ENCODE measurements at regions not wholly inside any gene's neighbourhood (a gene's known extent, or its start where the extent isn't known, plus 50 kb on each side); places are given as distances from the start of the nearest gene placed in this dataset.
"Not testable (repeated sequence)": the region's sequence is repeated elsewhere in the genome, so short reads cannot be mapped to it uniquely, and the experiment has no call there.

DNA sequence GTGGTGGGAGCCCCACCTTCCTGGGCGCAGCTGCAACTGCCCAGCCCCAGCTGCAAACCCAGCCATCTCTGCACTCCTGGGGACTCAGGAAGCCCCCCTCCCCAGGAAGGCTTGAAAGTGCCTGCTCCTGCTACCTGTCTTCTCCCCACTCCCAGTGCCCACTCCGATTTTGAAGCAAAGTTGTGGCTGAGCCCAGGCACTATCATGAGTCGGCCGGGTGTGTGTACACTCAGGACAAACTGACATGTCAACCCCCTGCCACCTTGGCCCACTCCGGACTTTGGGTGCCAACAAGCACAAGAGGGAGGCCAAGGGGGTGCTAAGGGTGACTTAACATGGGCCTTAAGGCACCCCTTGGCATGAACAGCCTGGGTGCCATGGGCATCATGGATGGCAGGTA, 325.5 kb upstream of the PTGER4 start:
- no peak for DNase-seq (ENCODE audit: low read depth, low spot score)

DNA sequence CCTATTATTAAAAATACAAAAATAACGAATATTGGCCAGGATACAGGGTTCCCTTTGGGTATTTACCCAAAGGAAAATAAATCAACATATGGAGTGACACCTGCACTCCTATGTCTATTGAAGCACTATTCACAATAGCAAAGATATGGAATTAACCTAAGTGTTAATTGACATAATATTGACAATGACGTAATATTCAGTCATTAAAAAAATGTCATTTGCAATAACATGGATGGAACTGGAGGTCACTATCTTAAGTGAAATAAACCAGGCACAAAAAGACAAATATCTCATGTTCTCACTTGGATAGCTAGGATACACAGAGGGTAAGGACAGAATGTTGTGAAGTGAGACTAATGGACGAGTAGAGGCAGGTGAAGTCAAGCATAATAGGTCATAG, 326.3 kb upstream of the PTGER4 start:
- no peak for DNase-seq (ENCODE audit: low read depth, low spot score)

GRCh38 chr5:40347981-40348725, 331.6 kb upstream of the PTGER4 start:
- no peak for DNase-seq (ENCODE audit: low read depth, low spot score)

- DNase-seq (ENCODE audit: low read depth, low spot score): no peak
Measured at GRCh38 chr5:40346901-40347300, 332.8 kb upstream of the PTGER4 start.

- not testable (repeated sequence) for DNase-seq (ENCODE audit: low read depth, low spot score)
Measured at GRCh38 chr5:40338434-40338833, 341.3 kb upstream of the PTGER4 start.

DNA sequence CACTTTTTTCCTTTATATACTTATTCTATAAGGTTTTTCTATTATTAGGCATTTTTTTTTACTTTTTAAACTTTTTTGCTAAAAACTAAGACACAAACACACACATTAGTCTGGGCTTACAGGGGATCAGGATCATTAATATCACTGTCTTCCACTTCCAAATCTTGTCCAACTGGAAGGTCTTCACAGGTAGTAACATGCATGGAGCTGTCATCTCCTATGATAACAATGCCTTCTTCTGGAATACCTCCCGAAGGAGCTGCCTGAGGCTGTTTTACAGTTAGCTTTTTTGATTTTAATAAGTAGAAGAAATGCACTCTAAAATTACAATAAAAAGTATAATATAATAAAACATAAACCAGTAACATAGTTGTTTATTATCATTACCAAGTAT, 345.5 kb upstream of the PTGER4 start:
- DNase-seq (ENCODE audit: low read depth, low spot score): no peak

- no peak for DNase-seq (ENCODE audit: low read depth, low spot score)
Measured at GRCh38 chr5:40333459-40334241, 346.1 kb upstream of the PTGER4 start.

- DNase-seq (ENCODE audit: low read depth, low spot score): no peak
Measured at GRCh38 chr5:40332970-40333369, 346.7 kb upstream of the PTGER4 start.

GRCh38 chr5:40331616-40332015, 348.1 kb upstream of the PTGER4 start:
- no peak for DNase-seq (ENCODE audit: low read depth, low spot score)

GRCh38 chr5:40321514-40321913, 358.2 kb upstream of the PTGER4 start:
- no peak for DNase-seq (ENCODE audit: low read depth, low spot score)

- no peak for DNase-seq (ENCODE audit: low read depth, low spot score)
Measured at GRCh38 chr5:40318395-40318794, 361.3 kb upstream of the PTGER4 start.

DNA sequence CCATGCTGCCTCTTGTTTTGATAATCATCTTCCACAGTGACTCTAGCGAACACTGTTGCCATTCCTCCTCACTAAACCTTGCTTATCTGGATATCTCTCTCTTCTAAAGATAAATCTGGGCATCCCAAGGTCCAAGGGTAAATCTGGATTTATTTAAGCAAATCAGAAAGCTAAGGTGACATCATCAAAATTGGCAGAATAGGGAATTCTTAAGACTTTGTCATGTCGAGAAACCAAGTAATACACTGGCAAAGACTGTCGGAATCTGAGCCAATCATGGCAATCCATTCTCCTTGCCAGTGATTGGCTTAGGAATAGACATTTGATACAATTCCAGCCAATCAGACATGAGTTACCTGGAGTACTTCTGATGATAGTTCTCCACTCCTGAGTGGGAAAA, 362.7 kb upstream of the PTGER4 start:
- DNase-seq (ENCODE audit: low read depth, low spot score): no peak

GRCh38 chr5:40315126-40315525, 364.6 kb upstream of the PTGER4 start:
- DNase-seq (ENCODE audit: low read depth, low spot score): no peak

DNA sequence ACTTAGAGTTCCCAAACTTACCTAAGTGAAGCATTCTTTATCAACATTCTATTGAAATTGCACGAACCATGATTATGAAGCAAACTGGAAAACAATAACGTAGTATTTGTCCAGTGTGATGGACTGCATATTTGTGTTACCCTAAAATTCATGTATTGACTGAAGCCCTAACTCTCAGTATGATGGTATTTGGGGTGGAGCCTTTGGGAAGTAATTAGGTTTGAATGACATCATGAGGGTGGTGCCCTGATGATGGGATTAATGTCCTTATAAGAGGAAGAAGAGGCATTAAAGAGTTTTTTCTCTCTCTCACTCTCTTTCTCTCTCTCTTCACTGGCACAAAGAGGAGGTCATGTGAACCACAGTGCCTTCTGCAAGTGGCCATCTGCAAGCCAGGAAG, 365.4 kb upstream of the PTGER4 start:
- no peak for DNase-seq (ENCODE audit: low read depth, low spot score)

DNA sequence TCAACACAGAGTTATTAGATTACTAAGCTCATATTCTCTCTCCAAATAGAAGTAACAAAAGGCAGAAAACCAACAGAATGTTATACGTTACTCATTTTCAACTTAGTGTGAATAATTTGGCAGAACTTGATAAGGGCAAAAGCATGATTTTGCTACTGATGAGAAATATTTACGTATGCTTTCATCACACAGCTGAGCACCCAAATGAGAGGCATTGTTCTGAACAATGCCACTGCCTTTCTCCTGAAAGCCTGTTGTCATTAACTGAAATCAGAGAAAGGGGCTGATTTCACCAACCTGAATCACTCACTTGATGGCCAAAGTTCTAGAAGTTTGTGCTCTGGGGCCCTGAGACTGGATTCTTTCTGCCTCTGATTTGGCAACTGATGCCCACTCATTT, 367.5 kb upstream of the PTGER4 start:
- no peak for DNase-seq (ENCODE audit: low read depth, low spot score)

DNA sequence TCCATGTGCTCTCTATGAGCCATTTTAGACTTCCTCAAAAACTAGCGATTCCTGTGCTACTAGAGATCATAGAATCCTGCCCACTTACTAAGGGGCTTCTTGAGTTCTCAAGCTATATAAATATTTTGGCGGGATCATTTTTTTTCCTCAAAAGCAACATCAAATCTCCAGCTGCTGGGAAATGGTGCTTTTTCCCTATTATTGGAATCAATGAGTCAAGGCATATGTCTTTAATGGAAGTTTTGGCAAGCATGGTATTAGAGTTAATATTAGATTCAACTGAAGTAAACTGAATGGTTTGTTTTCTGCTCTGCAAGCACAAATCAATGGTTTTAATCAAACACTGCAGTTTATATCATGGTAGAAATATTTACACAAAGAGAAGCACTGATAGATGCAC, 369.9 kb upstream of the PTGER4 start:
- no peak for DNase-seq (ENCODE audit: low read depth, low spot score)

- DNase-seq (ENCODE audit: low read depth, low spot score): peak; percentile 7
Measured at GRCh38 chr5:40308867-40309266, 370.8 kb upstream of the PTGER4 start.

DNA sequence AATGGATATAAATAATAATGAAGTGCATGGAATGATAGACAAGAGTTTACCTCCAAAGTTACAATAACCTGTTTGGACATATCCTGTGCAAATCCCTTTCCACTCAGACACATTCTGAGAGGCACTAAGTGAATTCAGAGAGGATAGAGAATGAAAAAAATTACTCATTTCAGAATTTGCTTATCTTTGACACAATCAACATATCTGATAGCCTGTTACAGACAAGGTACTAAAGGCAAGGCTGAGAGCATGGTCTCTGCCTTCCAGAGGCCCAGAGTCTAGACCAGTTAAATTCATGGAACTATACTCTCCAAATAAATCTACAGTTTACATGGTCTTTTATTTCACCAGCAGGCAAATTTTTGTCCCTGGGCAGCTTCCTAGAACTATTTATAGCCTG, 371.8 kb upstream of the PTGER4 start:
- DNase-seq (ENCODE audit: low read depth, low spot score): no peak

DNA sequence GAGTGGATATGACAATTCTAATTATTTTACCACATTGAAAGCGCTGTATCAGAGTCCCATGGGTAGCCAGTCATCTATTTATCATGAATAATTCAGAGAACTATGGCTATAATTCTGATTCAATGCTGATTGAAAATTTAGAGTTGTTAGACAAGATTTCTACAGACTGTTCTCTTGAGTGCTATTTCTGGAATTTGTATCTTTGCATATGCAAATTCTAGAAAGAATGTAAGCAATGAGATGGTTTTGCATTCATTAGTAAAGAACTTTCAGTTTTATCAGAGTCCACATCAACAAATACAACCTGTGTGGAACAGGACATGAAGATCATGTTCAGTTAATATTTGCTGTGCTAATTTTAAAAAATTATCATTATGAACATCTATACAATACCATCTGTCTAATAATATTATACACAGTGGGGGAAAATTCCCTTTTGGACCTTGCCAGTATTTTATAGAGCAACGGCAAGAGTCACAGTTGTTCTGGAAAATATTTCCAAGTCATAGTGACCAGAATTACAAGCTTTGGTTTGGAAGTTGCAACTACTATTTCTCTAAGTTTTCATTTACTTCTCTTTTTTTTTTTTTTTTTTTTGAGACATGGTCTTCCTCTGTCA, 372.7 kb upstream of the PTGER4 start:
- no peak for DNase-seq (ENCODE audit: low read depth, low spot score)

- DNase-seq (ENCODE audit: low read depth, low spot score): no peak
Measured at GRCh38 chr5:40292006-40292405, 387.7 kb upstream of the PTGER4 start.

DNA sequence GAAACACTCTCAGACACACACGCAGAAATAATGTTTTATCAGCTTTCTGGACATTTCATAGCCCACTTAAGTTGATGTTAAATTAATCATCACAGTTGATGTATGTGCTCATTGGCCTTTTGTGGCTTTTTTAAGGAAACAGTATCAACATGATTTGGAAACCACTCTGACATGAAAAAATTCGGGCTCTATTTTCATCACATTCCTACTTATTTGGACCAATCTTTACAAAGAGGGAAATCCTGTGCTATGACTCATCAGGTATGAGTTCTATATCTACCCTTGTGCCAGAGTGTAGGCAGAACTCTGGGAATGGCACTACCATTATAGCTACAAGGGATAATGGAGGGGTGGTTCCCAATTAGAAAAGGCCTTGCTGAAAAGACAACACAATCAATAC, 388.4 kb upstream of the PTGER4 start:
- no peak for DNase-seq (ENCODE audit: low read depth, low spot score)

- DNase-seq (ENCODE audit: low read depth, low spot score): no peak
Measured at GRCh38 chr5:40288800-40289485, 390.8 kb upstream of the PTGER4 start.
